NCI-H526 (cell line): ENCODE measurements at regions not wholly inside any gene's neighbourhood (a gene's known extent, or its start where the extent isn't known, plus 50 kb on each side); places are given as distances from the start of the nearest gene placed in this dataset.
"Not testable (repeated sequence)": the region's sequence is repeated elsewhere in the genome, so short reads cannot be mapped to it uniquely, and the experiment has no call there.

Experiments
- DNase-seq, 2 experiments: peaks; one replicate each; lab custom pipeline; 2025; lab: John Stamatoyannopoulos, UW

- DNase-seq: no peak
Observed at GRCh38 chr5:103745353-103746065, 182.9 kb upstream of the NUDT12 start.

DNA sequence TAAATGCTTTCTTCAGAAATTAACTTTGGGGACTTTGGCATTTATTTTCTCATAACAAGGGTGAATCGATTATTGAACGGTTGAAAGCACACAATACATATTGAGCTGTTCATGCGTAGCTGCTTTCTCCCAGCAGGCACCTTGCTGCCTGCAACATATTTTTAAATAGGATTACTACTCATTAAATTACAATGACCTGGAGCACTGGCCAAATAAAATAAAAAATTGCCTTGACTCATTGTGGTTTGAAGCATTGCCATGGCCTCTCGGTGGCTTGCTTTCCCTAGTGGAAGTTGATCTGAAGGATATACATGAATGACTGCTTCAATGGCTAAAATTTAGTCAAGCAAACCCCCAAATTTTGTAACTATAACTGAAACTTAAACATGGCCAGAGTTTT lies 181.6 kb upstream of the NUDT12 start:
- no peak for DNase-seq

DNA sequence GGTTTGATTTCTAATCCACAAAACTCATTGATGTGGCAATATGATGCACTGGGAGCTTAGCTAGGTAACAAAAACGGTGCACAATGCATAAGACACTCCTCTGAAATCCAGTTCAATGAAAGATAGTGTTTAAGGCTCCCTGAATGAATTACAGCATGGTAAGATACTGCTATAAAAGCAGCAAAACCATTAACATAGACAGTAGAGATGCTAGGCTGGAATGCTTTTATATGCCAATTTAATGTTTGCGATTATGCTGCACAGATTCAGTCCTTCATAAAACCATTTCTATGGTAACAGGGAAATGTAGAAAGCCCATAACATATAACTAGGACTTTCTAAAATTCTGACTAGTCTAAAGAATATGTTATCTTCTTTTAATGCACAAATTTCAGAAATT lies 180.8 kb upstream of the NUDT12 start:
- no peak for DNase-seq

DNA sequence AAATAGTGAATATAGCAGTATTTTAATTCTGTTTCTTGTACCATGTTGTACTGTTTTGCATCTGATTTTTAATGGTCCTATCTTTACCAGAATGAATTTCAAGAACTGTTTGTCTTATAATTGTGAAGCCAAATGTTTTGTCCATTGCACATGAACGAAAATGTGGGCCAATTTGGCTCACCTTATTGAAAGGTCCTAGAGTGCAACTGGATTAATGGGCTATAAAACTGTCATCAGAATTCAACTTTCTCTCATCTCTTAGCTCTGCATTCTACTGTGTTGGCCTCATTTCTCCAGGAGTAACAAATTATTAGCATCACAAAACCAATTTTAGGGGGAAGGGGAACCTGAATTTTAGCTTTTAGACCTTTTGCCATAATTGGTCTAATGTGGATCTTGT lies 179.4 kb upstream of the NUDT12 start:
- no peak for DNase-seq

DNA sequence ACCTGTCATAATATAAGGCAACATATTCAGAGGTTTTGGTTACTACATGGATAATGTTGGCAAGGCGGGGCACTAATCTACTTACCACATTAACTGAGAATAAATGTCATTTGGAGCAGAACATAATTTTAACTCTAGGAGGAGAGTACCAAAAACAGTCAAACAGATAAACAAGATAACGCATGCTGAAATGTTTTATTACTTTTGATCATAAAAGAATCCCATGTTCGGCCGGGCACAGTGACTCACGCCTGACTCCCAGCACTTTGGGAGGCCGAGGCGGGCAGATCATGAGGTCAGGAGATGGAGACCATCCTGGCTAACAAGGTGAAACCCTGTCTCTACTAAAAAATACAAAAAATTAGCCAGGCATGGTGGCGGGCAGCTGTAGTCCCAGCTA lies 173.8 kb upstream of the NUDT12 start:
- DNase-seq: not testable (repeated sequence)

- DNase-seq: no peak
Observed at GRCh38 chr5:103724271-103724670, 161.7 kb upstream of the NUDT12 start.

GRCh38 chr5:103721183-103721582 lies 158.6 kb upstream of the NUDT12 start:
- DNase-seq: no peak

GRCh38 chr5:103718108-103718507 lies 155.5 kb upstream of the NUDT12 start:
- DNase-seq: no peak

GRCh38 chr5:103708601-103709000 lies 146.0 kb upstream of the NUDT12 start:
- DNase-seq: no peak

- no peak for DNase-seq
Observed at GRCh38 chr5:103706939-103707682, 144.5 kb upstream of the NUDT12 start.

DNA sequence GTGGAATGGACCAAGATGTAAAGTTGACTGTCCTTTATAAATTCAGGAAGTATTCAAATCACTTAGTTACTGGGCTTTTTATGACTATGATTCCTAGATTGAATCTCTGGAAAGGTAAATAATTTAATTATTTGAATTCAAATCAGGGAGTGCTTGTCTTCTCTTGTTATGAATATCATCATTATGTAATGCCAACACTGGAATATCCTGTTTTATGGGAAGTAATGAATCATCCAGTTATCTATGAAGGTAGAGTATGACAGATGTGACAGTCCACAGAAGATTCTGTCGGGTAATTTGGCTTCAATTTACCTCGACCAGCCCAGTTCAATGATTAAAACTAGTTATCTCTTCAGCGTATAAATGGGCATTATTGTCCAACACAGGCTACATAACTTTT lies 141.0 kb upstream of the NUDT12 start:
- DNase-seq: peak; percentile 86 to 95

DNA sequence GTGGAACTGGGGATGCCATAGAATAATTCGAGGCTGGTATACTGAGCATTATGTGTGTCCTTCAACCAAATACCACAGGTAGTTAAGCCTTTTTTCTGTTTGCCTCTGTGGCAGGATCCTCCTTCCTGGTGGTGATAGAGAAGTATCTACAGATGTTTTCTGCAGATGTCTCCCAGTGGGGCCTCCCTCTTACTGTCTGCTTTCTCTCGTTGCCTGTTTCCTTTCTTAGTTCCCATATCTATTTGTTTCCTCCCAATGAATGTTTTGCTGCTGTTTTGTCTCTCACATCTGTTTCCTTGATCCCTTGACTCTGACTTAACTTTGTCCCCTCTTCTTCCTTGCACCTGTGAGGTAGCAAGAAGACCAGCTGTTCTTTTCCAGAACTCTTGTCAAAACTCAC lies 130.9 kb upstream of the NUDT12 start:
- no peak for DNase-seq

DNA sequence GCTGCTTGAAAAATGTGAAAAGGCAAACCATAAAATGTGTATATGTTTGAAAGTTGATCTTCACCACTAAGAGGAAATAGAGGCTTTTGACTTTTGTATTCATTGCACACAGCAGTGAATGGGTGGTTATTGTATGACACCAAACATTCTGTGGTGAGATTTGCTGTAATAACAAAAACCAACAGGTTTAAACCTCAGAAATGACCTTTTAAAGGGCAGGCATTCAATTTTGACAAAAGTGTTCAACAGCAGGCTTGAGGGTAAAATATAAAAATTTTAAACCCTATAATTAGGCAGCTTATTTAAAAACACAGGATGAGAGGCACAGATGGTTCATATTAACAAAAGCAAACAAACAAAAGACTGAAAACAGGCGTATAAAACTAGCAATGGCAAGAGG lies 128.1 kb upstream of the NUDT12 start:
- no peak for DNase-seq

DNA sequence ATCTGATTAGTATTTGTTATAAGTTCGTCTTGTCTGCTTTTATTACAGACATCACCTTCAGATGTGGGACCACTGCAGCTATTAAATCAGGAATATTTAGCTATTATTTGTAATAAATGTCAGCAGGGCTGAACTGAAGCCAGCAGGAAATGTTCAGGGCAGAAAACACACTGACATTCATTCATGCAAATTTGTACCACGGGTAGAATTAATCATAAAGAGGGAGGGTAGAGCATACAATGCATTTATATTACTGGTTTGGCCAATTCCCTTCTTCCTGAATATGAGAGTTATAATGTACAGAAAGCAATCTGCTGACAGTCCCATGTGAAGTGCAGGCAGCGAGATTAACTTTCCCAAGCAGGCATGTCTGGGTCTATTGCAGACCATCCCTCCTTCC lies 117.3 kb upstream of the NUDT12 start:
- DNase-seq: peak in 1 of 2 experiments; percentile 47

DNA sequence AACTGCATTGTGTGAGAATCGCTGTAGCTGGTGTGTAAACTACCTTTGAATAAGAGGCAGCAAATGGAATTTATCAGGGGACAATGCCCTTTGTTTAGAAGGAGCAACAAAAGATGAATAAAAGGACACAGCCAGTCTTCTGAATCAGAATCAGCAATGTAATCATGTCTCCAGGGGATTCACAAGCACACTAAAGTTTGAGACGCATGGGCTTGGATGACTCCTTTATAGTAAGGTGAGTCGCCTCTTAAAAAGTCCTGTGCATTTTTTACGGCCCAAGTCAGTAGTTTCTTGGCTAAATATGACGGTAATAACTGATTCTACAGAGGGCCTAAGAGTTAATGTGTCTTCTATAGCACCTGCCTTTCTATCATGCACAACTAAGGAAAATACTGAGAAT lies 113.6 kb upstream of the NUDT12 start:
- not testable (repeated sequence) for DNase-seq

DNA sequence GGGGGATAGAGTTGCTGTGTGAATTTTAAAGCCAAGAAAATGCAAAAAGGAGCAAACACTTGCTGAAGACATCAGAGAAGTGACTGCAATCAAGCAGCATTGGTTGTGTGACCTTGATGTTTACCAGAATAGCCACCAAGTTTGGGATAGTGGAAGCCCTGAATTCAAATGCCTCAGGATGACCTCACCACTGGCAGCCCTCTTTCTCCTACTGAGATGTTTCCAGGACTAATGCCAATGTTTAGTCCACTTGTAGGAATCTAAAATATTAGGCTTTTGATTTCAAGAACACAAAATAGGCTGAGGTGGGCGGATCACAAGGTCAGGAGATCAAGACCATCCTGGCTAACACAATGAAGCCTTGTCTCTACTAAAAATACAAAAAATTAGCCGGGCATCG lies 112.2 kb upstream of the NUDT12 start:
- DNase-seq: no peak

DNA sequence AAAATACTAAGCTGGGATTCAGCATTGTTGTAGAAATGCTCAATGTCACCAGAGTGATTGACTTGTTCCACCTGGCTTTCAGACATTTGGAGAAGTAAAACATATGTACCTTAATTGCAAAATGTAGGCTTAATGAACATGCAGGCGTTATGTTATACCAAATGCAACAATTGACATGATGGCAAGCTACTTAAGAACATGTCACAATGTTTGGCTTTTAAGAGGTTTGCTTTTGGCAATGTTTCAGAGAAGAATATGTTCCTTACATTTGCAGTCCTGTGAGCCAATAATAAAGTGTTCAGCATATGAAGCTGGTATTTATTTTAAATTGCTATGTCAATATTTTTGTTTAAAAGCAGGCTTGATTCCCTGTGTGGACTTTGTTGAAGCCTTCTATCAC lies 111.7 kb upstream of the NUDT12 start:
- DNase-seq: no peak

DNA sequence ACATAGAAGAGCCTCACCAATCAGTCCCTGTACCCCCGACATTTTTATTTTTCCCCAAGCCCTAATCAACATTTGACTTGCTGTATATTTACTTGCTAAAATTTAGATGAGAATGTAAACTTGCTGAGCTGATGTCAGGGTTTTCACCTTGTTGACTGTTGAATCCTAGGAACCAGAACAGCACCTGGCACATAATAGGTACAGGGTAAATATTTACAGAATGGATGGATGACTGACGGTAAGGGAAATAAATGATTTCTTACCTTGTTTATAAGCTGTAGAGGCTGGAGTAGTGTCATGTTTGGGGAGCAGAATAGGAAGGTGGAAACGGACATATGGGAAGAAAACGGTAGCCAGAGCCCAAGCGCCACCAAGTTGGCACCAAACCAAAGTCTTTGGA lies 107.0 kb upstream of the NUDT12 start:
- peak in 1 of 2 experiments; percentile 7 for DNase-seq

DNA sequence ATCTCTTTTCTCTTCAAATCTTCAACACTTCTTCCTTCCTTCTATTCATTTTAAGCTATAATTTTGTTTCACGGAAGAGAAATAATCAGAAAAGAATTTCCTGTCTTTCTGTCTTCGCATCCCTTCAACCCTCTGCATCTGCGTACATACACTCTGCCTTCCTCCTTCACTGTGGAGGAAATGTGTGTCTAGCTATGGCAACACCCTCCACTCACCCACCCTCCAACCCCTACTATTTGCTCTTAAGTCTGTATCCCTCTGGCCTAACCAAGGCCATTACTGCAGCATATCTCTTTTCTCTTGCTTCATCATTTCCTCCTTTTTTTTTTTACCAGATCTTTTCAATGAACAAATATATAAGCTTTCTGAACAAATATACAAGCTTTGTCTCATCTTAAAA lies 105.7 kb upstream of the NUDT12 start:
- no peak for DNase-seq

GRCh38 chr5:103667068-103667467 lies 104.5 kb upstream of the NUDT12 start:
- no peak for DNase-seq

DNA sequence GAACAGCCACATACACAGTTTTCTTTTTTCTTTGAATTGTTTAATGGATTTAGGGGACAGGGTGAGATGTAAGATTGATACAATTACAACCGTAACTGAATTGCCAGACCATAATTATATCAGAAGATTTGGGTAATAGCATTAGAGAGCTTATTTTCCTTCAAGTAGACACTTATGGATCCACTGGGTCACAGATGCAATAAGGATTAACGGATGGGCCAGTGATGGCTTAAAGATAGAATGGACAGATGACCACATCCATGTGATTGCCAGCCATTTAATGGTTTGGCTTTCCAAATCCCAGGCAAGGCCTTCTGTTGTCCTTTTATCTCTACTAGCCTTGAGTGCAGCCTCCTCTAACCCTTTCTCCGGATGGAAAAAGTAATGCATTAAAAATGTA lies 94.7 kb upstream of the NUDT12 start:
- DNase-seq: no peak

- no peak for DNase-seq
Observed at GRCh38 chr5:103648086-103648485, 85.5 kb upstream of the NUDT12 start.

DNA sequence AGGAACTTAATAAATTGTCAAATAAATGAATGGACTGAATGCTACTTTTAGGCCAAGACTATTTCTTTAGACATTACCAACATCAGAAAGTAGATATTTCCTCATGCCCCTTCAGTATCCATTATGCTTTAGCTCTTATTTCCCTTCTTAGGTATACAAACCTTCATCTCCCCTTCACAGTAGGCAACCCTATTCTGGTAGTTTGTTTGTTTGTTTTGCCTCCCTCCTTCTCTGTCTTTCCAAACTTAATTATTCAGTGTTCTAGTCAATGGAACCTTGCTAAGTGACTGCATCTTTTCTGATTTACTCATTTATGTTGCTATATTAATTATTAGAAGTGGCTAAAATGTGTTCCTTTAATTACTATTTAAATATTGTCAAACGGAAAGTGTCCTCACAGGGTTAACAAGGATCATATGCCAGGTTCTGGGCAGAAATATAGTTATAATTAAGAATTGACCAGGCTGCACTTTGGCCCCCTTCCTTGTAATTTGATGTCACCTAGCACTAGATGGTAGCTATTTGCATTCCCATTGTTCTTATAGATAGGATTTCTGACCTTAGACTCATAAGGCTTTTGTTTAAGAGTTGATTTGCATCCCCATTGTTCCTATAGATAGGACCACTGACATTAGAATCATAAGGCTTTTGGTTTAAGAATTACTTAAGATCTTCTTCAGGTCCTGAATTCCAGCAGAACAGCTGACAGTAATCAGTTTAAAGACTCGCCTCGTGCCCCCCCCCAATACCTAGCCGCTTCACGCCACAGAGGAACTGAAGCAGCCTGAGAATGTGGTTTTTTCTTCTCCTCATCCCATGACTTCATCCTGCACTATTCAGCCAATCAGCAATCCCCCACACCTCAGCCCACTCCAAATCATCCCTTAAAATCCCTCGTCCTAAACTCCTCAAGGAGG lies 84.4 kb upstream of the NUDT12 start:
- DNase-seq: no peak
